GM19397 (cell line): ENCODE measurements at regions not wholly inside any gene's neighbourhood (a gene's known extent, or its start where the extent isn't known, plus 50 kb on each side); places are given as distances from the start of the nearest gene placed in this dataset.

Experiments used
- ATAC-seq: cut with Tn5 transposase; IDR thresholded peaks from one replicate; pipeline ENCODE4 v1.9.1; 2021; ENCODE audit warnings: mild to moderate bottlenecking, moderate library complexity; ENCODE audit not compliant: unreplicated experiment

GRCh38 chr2:191604154-191604553, 73.8 kb upstream of the NABP1 start:
- no peak for ATAC-seq

DNA sequence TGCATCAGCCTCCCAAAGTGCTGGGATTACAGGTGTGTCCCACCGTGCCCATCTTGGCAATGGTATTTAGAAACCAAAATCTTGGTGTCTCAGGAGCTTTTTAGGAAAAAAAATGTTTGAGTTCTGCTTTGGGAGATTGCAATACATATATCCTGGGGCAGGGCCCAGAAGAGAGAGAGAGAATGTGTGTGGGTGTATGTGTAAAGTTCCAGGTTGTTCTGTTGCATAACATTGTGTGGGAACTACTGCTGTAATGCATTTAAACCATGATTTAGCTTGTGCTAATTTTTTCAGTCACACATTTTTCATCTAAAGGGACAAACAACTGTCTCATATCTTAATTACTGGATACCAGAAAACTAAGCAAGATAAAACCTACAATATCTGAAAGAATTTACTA, 70.8 kb upstream of the NABP1 start:
- ATAC-seq: no peak

GRCh38 chr2:191610756-191611155, 67.2 kb upstream of the NABP1 start:
- ATAC-seq: no peak

DNA sequence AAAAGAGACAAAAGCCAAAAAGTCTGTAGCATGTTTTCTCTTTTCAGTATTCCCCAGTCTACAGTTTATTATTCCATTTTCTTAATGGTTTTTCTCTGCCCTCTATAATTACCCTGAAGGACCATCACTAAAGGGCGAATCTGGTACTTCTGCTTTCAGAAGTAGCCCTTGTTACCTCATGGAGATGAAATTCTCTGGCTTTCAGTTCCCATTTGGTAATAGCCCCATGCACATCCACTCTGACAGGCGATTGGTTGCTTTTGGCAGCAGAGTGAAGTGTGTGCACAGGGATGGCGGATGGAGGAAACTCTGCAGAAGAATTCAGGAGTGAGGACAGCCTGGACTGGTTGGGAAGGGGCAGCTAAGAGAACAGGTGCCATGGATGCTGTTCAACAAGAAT, 66.3 kb upstream of the NABP1 start:
- peak; percentile 88 for ATAC-seq

- ATAC-seq: no peak
Observed at GRCh38 chr2:191612496-191612895, 65.4 kb upstream of the NABP1 start.

DNA sequence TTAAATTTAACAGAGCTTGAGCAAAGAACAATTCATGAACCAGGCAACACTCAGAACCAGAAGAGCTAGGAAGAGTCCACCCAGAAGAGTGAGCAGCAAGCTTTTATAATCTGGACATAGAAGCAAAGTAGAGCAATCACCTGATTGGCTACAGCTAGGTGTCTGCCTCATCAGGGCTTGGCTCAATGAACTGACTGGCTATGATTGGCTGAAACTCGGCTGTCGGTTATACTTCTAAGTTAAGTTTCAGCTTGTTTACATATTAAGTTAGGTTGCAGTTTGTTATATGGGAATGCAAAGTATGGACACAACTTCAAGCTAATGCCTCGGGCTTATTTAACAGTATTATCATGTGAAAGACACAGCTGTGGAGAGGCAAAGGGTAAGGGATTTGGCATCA, 63.2 kb upstream of the NABP1 start:
- no peak for ATAC-seq

DNA sequence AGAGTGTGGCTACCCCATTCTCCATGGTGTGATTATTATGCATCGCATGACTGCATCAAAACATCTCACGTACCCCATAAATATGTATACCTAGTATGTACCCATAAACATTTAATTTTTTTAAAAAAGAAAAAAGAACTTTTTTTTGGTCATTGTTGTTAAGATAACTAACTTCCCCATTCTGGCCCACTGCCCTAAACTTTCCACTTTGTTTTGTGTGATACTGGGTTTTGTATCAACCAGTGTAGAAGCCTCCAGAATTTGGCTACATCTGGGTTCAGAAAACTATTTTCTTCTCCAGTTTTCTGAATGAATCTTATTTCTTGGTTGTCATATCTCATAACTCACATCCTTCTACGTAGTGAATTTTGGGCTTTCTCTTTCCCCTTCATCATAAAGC, 62.3 kb upstream of the NABP1 start:
- ATAC-seq: no peak

DNA sequence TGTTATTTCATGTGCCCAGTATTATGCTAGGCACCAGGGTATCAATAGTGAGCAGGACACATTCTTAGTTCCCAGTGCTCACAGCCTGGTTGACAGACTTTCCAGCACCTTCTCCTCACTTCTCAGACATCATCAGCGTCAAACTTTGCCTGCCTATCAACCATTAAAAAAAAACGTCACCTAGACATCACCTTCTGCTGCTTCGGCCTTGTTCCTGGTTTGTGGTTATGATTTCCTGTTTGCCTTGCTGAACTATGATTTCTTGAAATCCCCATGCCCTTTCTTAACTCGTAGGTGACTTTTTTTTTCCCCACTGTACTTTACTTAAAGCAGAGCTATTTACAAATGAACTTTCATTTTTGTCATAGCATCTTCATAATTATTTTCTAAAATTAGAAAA, 60.4 kb upstream of the NABP1 start:
- peak; percentile 78 for ATAC-seq

- peak; percentile 7 for ATAC-seq
Observed at GRCh38 chr2:191618046-191618780, 59.7 kb upstream of the NABP1 start.

DNA sequence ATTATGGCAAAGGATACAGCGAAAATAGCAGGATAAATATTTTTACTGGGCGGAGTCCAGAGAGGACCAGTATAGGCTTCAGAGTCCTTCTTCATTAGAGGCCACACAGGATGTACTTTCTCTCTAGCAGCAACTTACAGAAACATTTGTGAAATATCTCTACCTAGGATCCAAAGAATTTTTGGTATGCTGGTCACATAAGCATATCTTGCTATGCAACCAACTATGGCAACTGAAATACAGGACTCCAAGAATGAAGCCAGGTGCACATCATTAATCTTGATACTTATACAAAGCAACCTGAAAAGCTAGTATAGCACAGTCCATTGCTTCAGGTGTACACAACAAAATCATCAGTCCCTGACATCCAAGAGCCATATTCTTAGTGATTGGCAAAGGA, 59.1 kb upstream of the NABP1 start:
- no peak for ATAC-seq

- no peak for ATAC-seq
Observed at GRCh38 chr2:191620144-191620543, 57.8 kb upstream of the NABP1 start.

DNA sequence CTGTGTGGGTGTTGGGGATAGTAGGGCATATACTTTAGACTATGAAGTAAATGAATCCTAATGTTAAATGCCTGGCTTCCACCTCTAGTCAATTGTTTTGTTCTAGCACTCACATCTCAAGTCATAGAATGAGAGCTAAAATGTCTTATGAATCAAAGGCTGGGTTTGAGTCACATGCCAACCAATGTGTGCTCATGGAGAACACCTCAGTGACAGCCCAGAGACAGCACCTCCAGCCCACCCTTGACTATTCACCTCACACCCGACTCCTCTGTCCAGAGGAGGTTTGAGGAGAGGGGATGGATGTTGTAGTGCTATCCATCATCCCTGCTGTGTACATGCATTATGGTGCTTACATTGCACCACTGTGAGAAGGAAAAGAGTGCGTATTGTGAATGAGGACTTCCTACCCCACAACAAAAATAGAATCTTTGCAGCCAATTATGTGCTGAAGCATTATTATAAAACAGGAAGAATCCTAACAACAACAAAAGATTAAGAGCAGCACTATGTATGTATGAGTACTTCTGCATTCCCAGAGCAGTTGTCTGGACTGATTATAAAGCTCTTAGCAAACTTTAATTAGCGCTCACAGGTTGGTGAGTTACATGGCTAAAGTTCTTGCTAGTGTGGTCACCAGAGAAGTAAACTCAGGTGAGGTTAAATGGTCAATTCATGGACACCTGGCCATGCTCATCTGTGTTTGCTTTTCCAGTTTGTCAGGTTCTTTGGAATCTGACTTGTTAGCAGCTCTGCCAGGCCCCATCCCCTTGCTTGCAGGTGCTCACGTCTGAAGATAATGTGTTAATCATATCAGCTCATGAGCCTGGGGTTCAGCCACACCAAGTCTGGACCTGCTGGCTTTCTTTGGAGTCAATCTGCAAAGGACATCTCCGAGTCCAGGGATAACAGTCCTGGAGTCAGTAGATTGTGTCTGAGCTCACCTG, 55.3 kb upstream of the NABP1 start:
- no peak for ATAC-seq

- peak; percentile 67 for ATAC-seq
Observed at GRCh38 chr2:191625016-191625415, 52.9 kb upstream of the NABP1 start.

DNA sequence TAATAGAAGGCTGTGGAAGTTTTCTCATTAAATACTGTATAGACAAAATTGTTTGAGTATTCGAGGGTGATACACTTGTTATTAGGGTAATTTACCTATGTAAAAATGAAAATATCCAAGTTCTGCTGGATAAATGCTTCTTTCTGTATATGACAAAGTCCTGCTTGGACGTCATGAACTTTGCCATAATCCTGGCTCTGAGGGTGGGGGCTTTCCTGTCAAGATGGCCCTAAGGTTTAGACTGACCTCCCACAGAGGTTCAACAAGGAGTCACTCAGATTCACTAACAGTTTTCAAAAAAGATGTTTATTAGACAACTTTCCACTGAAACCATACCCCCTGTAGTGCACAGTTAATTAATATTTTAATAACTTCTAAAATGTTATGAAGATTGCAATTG, 52.5 kb upstream of the NABP1 start:
- ATAC-seq: no peak

GRCh38 chr2:191626497-191627151, 51.3 kb upstream of the NABP1 start:
- no peak for ATAC-seq

- ATAC-seq: no peak
Observed at GRCh38 chr2:191627518-191627917, 50.4 kb upstream of the NABP1 start.
